DND-41 (cell line): ENCODE measurements at regions not wholly inside any gene's neighbourhood (a gene's known extent, or its start where the extent isn't known, plus 50 kb on each side); places are given as distances from the start of the nearest gene placed in this dataset.

Experiments used
- ATAC-seq: fragments of 200-7000 bp; cut with Tn5 transposase; 3 replicates; pipeline ENCODE4 v1.9.1; 2021; ENCODE audit warnings: low read depth; ENCODE audit not compliant: insufficient read depth
- DNase-seq: peaks from one replicate; pipeline ENCODE4 v3.0.0-alpha.2; 2020
- H2AFZ ChIP-seq: 2 replicates; pipeline ENCODE4 v1.6.0; 2012; ENCODE audit warnings: low read depth, low read length
- H3K27ac ChIP-seq: 2 replicates; pipeline ENCODE4 v1.5.1; 2012; ENCODE audit warnings: low read length, inconsistent platforms
- H3K27me3 ChIP-seq: fragments of 200-600 bp; sonication (generic); 2 replicates; pipeline ENCODE4 v1.6.0; 2012; ENCODE audit warnings: low read length, mild to moderate bottlenecking, inconsistent platforms; ENCODE audit not compliant: insufficient read depth, poor library complexity
- H3K36me3 ChIP-seq: 2 replicates; pipeline ENCODE4 v1.5.1; 2012; ENCODE audit warnings: low read length, inconsistent platforms; ENCODE audit not compliant: insufficient read depth
- H3K4me1 ChIP-seq: 2 replicates; pipeline ENCODE4 v1.5.1; 2012; ENCODE audit warnings: mild to moderate bottlenecking, low read length; ENCODE audit not compliant: insufficient read depth
- H3K4me2 ChIP-seq: 2 replicates; pipeline ENCODE4 v1.6.0; 2012; ENCODE audit warnings: mild to moderate bottlenecking, moderate library complexity, low read length, inconsistent platforms; ENCODE audit not compliant: insufficient read depth
- H3K4me3 ChIP-seq, 2 experiments: fragments of 200-600 bp in 1 of 2; shearing (Covaris generic) in 1 of 2; 2 replicates each; pipeline ENCODE4 v1.5.1; 2012 to 2016; ENCODE audit warnings: inconsistent platforms in 2 of 2, low read length in 2 of 2, mild to moderate bottlenecking in 2 of 2, low read depth in 1 of 2, moderate library complexity in 1 of 2
- H3K79me2 ChIP-seq: 2 replicates; pipeline ENCODE4 v1.6.0; 2012; ENCODE audit warnings: low read length, inconsistent platforms; ENCODE audit not compliant: insufficient read depth
- H3K9ac ChIP-seq: 2 replicates; pipeline ENCODE4 v1.6.0; 2012; ENCODE audit warnings: low read depth, mild to moderate bottlenecking, inconsistent platforms, low read length, moderate library complexity
- H3K9me3 ChIP-seq: 2 replicates; pipeline ENCODE4 v1.5.1; 2012; ENCODE audit warnings: low read length, moderate library complexity, mild to moderate bottlenecking, inconsistent platforms; ENCODE audit not compliant: insufficient read depth, severe bottlenecking
- H4K20me1 ChIP-seq: 2 replicates; pipeline ENCODE4 v1.6.0; 2012; ENCODE audit warnings: low read length; ENCODE audit not compliant: insufficient read depth
- CTCF ChIP-seq: IDR thresholded peaks from 2 replicates; pipeline ENCODE4 v1.5.1; 2012; ENCODE audit warnings: borderline replicate concordance, low read length, moderate library complexity, mild to moderate bottlenecking; ENCODE audit not compliant: poor library complexity, severe bottlenecking; ENCODE audit errors: extremely low read depth
- EZH2 ChIP-seq: IDR thresholded peaks from 3 replicates; pipeline ENCODE4 v1.6.1; 2012; ENCODE audit warnings: borderline replicate concordance, low read depth, mild to moderate bottlenecking, moderate library complexity, low read length, inconsistent platforms; ENCODE audit not compliant: severe bottlenecking

DNA sequence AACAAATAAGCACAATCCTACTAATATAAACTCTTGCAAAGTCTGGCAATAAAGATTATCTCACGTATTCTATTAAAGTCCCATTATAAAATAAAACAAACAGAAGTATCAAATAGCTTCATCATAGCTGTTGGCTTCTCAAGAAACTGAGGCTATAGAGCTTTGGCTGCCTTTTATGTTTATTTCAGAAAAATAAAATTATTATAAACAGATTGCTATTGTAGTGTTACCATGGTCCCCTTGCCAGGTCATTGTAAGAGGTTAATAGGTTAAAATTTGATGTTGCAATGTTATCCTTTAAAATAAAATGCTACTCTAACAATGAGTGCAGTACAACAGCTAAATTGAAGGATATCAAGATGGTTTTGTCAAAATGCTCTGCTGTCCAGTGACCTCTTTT is 828.8 kb upstream of the SOX9 start:
- no peak for DNase-seq
- H3K36me3 ChIP-seq: no peaks in the 10 kb centered on the region
- no peaks in the 10 kb centered on the region for H3K9me3 ChIP-seq
- TF ChIP-seq EZH2: no peak
- TF ChIP-seq CTCF: no peak
- H3K79me2 ChIP-seq: no peaks in the 10 kb centered on the region
- no peaks in the 10 kb centered on the region for H3K27me3 ChIP-seq
- no peaks in the 10 kb centered on the region for H3K4me1 ChIP-seq
- no peak for ATAC-seq
- H3K4me3 ChIP-seq: no peak overlapping the region
- no peak overlapping the region for H3K4me2 ChIP-seq
- H2AFZ ChIP-seq: no peak overlapping the region
- H3K9ac ChIP-seq: no peak overlapping the region
- no peaks in the 10 kb centered on the region for H4K20me1 ChIP-seq
- H3K27ac ChIP-seq: no peak overlapping the region

- no peaks in the 10 kb centered on the region for H4K20me1 ChIP-seq
- no peak for DNase-seq
These were observed 824.8 kb upstream of the SOX9 start for GRCh38 chr17:71296005-71296404.

DNA sequence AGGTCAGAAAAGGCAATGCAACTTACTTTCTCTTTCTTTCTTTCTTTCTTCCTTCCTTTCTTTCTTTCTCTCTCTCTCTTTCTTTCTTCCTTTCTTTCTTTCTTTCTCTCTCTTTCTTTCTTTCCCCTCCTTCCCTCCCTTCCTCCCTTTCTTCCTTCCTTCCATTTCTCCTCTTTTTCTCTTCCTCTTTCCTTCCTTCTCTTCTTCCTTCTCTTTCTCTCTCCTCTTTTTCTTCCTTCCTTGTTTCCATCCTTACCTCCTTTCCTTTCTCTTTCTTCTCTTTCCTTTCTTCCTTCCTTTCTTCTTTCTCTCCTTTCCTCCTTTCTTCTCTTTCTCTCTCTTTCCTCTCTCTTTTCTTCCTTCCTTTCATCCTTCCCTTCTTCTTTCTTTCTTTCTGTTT is 819.8 kb upstream of the SOX9 start:
- no peak for DNase-seq
- no peak overlapping the region for H3K4me2 ChIP-seq

More at GRCh38 chr17:71296005-71296404, 824.8 kb upstream of the SOX9 start:
- no peak overlapping the region for H2AFZ ChIP-seq
- no peaks in the 10 kb centered on the region for H3K79me2 ChIP-seq
- H3K36me3 ChIP-seq: no peaks in the 10 kb centered on the region
- H3K4me1 ChIP-seq: no peaks in the 10 kb centered on the region
- no peak overlapping the region for H3K9ac ChIP-seq
- no peak overlapping the region for H3K4me2 ChIP-seq
- no peaks in the 10 kb centered on the region for H3K9me3 ChIP-seq
- H3K4me3 ChIP-seq: no peak overlapping the region
- H3K27me3 ChIP-seq: no peaks in the 10 kb centered on the region
- TF ChIP-seq CTCF: no peak
- no peak for ATAC-seq
- no peak overlapping the region for H3K27ac ChIP-seq

More for the DNA sequence above, 819.8 kb upstream of the SOX9 start:
- no peak for ATAC-seq
- Histone ChIP-seq H3K27ac (no peak overlapping the region), H3K79me2 (no peaks in the 10 kb centered on the region), H3K4me1 (no peaks in the 10 kb centered on the region), H3K27me3 (no peaks in the 10 kb centered on the region), H3K36me3 (no peaks in the 10 kb centered on the region), H2AFZ (no peak overlapping the region), H4K20me1 (no peaks in the 10 kb centered on the region), H3K9me3 (peaks cover 5% of the 10 kb centered on the region), H3K9ac (no peak overlapping the region), H3K4me3 (no peak overlapping the region)
- TF ChIP-seq EZH2 (no peak), CTCF (no peak)
